ENCODE measurements at regions not wholly inside any gene's neighbourhood (a gene's known extent, or its start where the extent isn't known, plus 50 kb on each side); places are given as distances from the start of the nearest gene placed in this dataset.

DNA sequence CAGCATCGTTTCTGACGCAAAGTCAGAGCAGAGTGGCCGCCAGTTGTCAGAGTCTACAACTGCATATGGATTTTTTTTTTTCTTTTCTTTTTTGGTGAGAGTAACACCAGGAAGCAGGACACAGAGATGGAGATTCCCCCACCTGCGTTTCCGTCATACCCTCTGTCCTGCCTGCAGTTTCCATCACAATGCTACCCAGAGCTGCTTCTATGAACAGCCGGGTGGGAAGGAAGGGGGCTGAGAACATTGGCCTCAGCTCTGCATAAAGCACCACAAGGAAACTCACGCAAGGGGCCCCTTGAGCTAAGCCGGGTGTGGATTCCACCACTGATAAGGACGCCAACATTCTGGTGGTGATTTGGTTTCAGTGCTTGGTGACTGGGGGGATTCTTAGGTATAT is 183.5 kb upstream of the AFDN start:
- Histone ChIP-seq H3K9ac (ENCODE audit: low read depth in 1 of 3, low read length in 3 of 3) (no peak overlapping the region), H3K4me3 (ENCODE audit: low read length in 3 of 3) (no peak overlapping the region), H3K4me1 (ENCODE audit: control insufficient read depth in 3 of 3, insufficient read depth in 3 of 3, low read length in 3 of 3) (peaks cover 0 to 5% (median 4%) of the 10 kb centered on the region in 3 donors), H3K27me3 (ENCODE audit: control insufficient read depth in 3 of 3, insufficient read depth in 3 of 3, low read length in 3 of 3) (no peaks in the 10 kb centered on the region), H3K27ac (ENCODE audit: low read depth, low read length) (no peak overlapping the region), H3K9me3 (ENCODE audit: control insufficient read depth in 3 of 3, low read length in 3 of 3) (no peaks in the 10 kb centered on the region), H3K36me3 (ENCODE audit: control insufficient read depth in 3 of 3, insufficient read depth in 3 of 3, low read length in 3 of 3) (no peaks in the 10 kb centered on the region)

DNA sequence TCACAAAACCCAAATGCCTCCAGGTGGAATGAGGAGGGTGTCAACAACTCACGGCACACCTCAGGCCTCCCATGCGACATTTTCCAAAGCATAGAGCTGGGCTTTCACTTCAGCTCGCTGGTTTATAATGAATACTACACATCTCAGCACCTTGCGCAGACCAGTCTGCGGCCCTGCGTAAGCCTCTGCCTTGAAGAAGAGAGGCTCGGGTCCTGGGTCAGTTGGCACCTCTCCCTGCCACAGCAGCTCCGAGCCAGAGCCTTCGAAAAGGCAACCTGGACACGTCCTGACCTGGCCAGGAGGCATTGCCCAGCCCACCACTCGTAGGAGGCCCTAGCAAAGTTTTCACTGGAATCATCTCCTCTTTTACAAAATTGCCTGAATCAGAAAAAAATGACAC is 183.0 kb upstream of the AFDN start:
- Histone ChIP-seq H3K4me3 (ENCODE audit: low read length in 3 of 3) (no peak overlapping the region), H3K9me3 (ENCODE audit: control insufficient read depth in 3 of 3, low read length in 3 of 3) (no peaks in the 10 kb centered on the region), H3K4me1 (ENCODE audit: control insufficient read depth in 3 of 3, insufficient read depth in 3 of 3, low read length in 3 of 3) (peaks cover 0 to 5% (median 4%) of the 10 kb centered on the region in 3 donors), H3K36me3 (ENCODE audit: control insufficient read depth in 3 of 3, insufficient read depth in 3 of 3, low read length in 3 of 3) (no peaks in the 10 kb centered on the region), H3K27me3 (ENCODE audit: control insufficient read depth in 3 of 3, insufficient read depth in 3 of 3, low read length in 3 of 3) (no peaks in the 10 kb centered on the region), H3K27ac (ENCODE audit: low read depth, low read length) (no peak overlapping the region), H3K9ac (ENCODE audit: low read depth in 1 of 3, low read length in 3 of 3) (no peak overlapping the region)

DNA sequence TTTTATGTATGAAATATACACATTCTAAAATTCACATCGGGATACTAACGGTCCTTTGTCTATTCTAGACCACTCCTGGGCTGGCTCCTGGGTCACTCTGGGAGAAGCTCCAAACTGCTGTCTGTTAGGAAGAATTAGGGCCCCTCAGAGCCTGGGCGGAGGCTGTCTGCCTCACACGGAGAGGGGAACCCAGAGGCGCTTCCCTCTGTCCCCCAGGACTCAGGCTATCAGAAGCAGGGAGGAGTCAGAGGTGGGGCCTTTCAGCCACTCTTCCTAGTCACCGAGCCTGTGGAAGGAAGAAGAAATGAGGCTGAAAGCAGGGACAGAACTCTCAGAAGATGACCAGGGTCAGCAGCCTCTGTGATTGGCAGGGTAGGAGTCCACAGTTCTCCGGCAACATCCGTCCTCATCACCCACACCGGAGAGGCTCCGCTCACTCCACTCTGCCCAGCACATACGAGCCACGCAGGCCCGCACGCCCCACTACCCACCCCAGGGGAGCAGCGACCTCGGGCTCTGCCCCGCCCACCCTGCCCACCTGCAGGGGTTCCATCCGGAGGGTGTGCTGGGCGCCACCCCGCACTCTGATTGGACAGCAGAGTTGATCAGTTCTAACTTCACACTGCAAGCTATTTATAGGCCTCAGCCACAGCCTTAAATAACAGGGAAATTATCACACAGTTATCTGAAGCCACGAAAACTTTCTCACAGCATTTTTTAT is 182.1 kb upstream of the AFDN start:
- no peak overlapping the region for H3K27ac ChIP-seq (ENCODE audit: low read depth, low read length)
- peaks cover 0 to 5% (median 4%) of the 10 kb centered on the region in 3 donors for H3K4me1 ChIP-seq (ENCODE audit: control insufficient read depth in 3 of 3, insufficient read depth in 3 of 3, low read length in 3 of 3)
- H3K36me3 ChIP-seq (ENCODE audit: control insufficient read depth in 3 of 3, insufficient read depth in 3 of 3, low read length in 3 of 3) = no peaks in the 10 kb centered on the region
- H3K9me3 ChIP-seq (ENCODE audit: control insufficient read depth in 3 of 3, low read length in 3 of 3) = no peaks in the 10 kb centered on the region
- H3K27me3 ChIP-seq (ENCODE audit: control insufficient read depth in 3 of 3, insufficient read depth in 3 of 3, low read length in 3 of 3) = no peaks in the 10 kb centered on the region
- no peak overlapping the region for H3K9ac ChIP-seq (ENCODE audit: low read depth in 1 of 3, low read length in 3 of 3)
- H3K4me3 ChIP-seq (ENCODE audit: low read length in 3 of 3) = no peak overlapping the region

DNA sequence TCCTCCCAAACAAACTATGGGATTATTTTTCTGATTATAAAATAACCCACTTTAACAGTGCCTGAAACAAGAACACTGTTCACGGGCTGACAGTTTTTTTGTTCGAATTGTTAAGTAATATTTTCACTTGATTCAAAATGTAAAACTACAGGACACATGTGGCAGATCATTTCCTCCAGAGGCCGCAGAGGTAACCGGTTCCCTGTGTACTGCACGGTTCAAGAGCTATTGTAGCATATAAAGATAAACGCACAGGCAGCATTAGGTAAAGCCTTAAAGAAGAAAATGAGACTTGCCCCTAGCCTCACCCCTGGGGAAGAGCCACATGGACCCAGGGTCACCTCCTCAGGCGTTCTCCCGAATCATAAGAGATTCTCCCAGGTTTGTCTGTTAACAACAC is 181.3 kb upstream of the AFDN start:
- Histone ChIP-seq H3K4me3 (ENCODE audit: low read length in 3 of 3) (no peak overlapping the region), H3K36me3 (ENCODE audit: control insufficient read depth in 3 of 3, insufficient read depth in 3 of 3, low read length in 3 of 3) (no peaks in the 10 kb centered on the region), H3K27me3 (ENCODE audit: control insufficient read depth in 3 of 3, insufficient read depth in 3 of 3, low read length in 3 of 3) (no peaks in the 10 kb centered on the region), H3K9ac (ENCODE audit: low read depth in 1 of 3, low read length in 3 of 3) (no peak overlapping the region), H3K9me3 (ENCODE audit: control insufficient read depth in 3 of 3, low read length in 3 of 3) (no peaks in the 10 kb centered on the region), H3K27ac (ENCODE audit: low read depth, low read length) (no peak overlapping the region), H3K4me1 (ENCODE audit: control insufficient read depth in 3 of 3, insufficient read depth in 3 of 3, low read length in 3 of 3) (peaks cover 0 to 5% (median 4%) of the 10 kb centered on the region in 3 donors)

DNA sequence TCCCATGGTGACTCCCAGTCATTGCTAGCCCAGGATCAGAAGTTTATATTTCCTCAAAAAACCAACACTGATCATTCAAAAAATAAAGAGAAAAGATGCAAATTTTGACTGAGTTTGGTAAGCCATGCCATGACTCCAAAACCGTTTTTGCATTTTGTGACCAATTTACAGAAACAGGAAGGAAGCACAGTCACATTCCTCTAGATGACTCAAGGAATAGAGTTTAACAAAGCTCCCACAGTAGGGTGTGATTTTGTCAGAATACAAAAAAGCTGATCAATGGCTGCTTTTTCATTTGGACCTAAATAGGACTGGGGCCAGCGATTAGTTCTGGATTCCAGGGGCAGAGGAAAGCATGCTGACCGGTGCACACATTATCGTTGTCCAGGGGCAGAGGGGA is 179.4 kb upstream of the AFDN start:
- Histone ChIP-seq H3K36me3 (ENCODE audit: control insufficient read depth in 3 of 3, insufficient read depth in 3 of 3, low read length in 3 of 3) (no peaks in the 10 kb centered on the region), H3K4me3 (ENCODE audit: low read length in 3 of 3) (no peak overlapping the region), H3K27ac (ENCODE audit: low read depth, low read length) (no peak overlapping the region), H3K4me1 (ENCODE audit: control insufficient read depth in 3 of 3, insufficient read depth in 3 of 3, low read length in 3 of 3) (peaks cover 0 to 5% (median 4%) of the 10 kb centered on the region in 3 donors), H3K9me3 (ENCODE audit: control insufficient read depth in 3 of 3, low read length in 3 of 3) (no peaks in the 10 kb centered on the region), H3K27me3 (ENCODE audit: control insufficient read depth in 3 of 3, insufficient read depth in 3 of 3, low read length in 3 of 3) (peaks cover 0 to 5% (median 3%) of the 10 kb centered on the region in 3 donors), H3K9ac (ENCODE audit: low read depth in 1 of 3, low read length in 3 of 3) (no peak overlapping the region)

DNA sequence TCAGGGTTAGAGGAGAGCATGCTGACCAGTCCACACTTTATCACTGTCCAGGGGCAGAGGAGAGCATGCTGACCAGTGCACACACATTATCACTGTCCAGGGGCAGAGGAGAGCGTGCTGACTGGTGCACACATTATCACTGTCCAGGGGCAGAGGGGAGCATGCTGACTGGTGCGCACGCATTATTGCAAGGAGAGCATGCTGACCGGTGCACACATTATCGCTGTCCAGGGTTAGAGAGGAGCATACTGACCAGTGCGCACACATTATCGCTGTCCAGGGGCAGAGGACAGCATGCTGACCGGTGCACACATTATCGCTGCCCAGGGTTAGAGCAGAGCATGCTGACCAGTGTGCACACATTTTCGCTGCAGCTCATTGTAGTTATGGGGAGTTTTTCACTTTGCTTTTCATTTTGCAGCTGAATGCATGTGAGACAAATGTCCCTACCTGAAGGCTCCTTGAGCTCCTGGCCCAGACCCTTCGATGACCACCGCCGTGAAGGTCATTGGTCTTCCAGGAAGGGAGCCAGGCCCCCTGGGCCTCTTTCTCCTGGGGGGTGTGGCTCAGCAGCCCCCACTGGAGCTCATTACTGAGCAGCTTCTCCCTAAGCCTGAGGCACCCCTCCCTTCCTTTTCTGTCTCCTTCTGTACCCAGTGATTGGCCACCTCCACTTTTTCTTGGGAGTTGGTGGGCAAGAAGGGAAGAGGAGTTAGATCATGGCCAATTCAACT is 178.8 kb upstream of the AFDN start:
- peaks cover 0 to 5% (median 3%) of the 10 kb centered on the region in 3 donors for H3K27me3 ChIP-seq (ENCODE audit: control insufficient read depth in 3 of 3, insufficient read depth in 3 of 3, low read length in 3 of 3)
- H3K9ac ChIP-seq (ENCODE audit: low read depth in 1 of 3, low read length in 3 of 3) = no peak overlapping the region
- no peaks in the 10 kb centered on the region for H3K9me3 ChIP-seq (ENCODE audit: control insufficient read depth in 3 of 3, low read length in 3 of 3)
- H3K4me3 ChIP-seq (ENCODE audit: low read length in 3 of 3) = no peak overlapping the region
- H3K27ac ChIP-seq (ENCODE audit: low read depth, low read length) = no peak overlapping the region
- no peaks in the 10 kb centered on the region for H3K36me3 ChIP-seq (ENCODE audit: control insufficient read depth in 3 of 3, insufficient read depth in 3 of 3, low read length in 3 of 3)
- peaks cover 0 to 5% (median 4%) of the 10 kb centered on the region in 3 donors for H3K4me1 ChIP-seq (ENCODE audit: control insufficient read depth in 3 of 3, insufficient read depth in 3 of 3, low read length in 3 of 3)

DNA sequence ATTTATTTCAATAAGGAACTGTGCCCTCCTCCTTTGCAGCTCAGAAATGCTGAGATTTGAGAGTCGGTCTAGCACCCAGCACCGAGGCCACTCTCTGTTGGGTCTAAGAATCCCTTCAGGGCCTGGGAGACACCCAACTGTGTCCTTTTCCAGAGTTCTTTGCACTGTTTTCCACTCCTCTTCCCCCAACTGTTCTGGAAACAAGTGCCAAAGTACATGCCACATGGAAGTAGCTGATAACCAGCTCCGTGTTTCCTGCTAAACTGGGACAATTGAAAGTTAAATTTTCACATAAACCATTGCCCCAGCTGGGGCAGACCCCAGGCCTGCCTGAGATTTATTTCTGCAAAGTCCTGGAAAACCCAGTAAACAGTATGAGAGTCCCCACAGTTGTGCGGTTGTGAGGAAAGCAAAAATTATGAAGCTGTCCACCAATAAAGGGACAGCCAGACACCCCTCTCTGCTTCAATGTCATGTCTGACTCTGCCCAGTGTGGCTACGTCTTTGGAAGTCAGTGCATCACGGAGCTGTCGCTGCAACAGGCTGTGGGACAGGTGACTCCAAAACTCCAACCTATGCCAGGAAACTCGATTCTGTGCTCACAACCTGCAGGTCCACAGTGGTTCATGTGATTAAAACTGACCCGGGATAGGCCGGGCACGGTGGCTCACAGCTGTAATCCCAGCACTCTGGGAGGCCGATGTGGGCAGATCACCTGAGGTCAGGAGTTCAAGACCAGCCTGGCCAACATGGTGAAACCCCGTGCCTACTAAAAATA is 178.0 kb upstream of the AFDN start:
- H3K27me3 ChIP-seq (ENCODE audit: control insufficient read depth in 3 of 3, insufficient read depth in 3 of 3, low read length in 3 of 3) = peaks cover 0 to 5% (median 3%) of the 10 kb centered on the region in 3 donors
- no peak overlapping the region for H3K9ac ChIP-seq (ENCODE audit: low read depth in 1 of 3, low read length in 3 of 3)
- H3K4me1 ChIP-seq (ENCODE audit: control insufficient read depth in 3 of 3, insufficient read depth in 3 of 3, low read length in 3 of 3) = peaks cover 0 to 5% (median 4%) of the 10 kb centered on the region in 3 donors
- H3K4me3 ChIP-seq (ENCODE audit: low read length in 3 of 3) = no peak overlapping the region
- no peak overlapping the region for H3K27ac ChIP-seq (ENCODE audit: low read depth, low read length)
- no peaks in the 10 kb centered on the region for H3K36me3 ChIP-seq (ENCODE audit: control insufficient read depth in 3 of 3, insufficient read depth in 3 of 3, low read length in 3 of 3)
- H3K9me3 ChIP-seq (ENCODE audit: control insufficient read depth in 3 of 3, low read length in 3 of 3) = no peaks in the 10 kb centered on the region

DNA sequence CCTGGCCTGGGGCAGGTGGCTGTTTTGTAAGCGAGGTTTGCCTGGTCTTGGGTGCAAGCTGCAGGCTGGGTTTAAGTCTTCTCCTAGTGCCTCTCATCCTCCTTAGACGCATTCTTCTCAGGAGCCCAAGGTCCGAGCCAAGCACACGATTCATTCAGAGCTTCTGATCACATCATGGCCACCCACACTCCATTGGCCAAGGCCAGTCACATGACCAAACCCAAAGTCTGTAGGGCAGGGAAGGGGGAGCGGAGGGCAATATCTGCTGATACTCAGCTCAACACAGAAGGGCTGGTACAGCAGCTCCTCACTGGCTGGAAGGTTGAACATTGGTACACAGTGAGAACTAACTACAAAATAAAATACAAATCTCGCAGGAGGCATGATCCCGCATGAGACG is 177.2 kb upstream of the AFDN start:
- H3K9ac ChIP-seq (ENCODE audit: low read depth in 1 of 3, low read length in 3 of 3) = no peak overlapping the region
- H3K4me1 ChIP-seq (ENCODE audit: control insufficient read depth in 3 of 3, insufficient read depth in 3 of 3, low read length in 3 of 3) = peaks cover 0 to 5% (median 4%) of the 10 kb centered on the region in 3 donors
- H3K27me3 ChIP-seq (ENCODE audit: control insufficient read depth in 3 of 3, insufficient read depth in 3 of 3, low read length in 3 of 3) = peaks cover 0 to 5% (median 3%) of the 10 kb centered on the region in 3 donors
- no peaks in the 10 kb centered on the region for H3K9me3 ChIP-seq (ENCODE audit: control insufficient read depth in 3 of 3, low read length in 3 of 3)
- no peak overlapping the region for H3K27ac ChIP-seq (ENCODE audit: low read depth, low read length)
- no peaks in the 10 kb centered on the region for H3K36me3 ChIP-seq (ENCODE audit: control insufficient read depth in 3 of 3, insufficient read depth in 3 of 3, low read length in 3 of 3)
- no peak overlapping the region for H3K4me3 ChIP-seq (ENCODE audit: low read length in 3 of 3)

DNA sequence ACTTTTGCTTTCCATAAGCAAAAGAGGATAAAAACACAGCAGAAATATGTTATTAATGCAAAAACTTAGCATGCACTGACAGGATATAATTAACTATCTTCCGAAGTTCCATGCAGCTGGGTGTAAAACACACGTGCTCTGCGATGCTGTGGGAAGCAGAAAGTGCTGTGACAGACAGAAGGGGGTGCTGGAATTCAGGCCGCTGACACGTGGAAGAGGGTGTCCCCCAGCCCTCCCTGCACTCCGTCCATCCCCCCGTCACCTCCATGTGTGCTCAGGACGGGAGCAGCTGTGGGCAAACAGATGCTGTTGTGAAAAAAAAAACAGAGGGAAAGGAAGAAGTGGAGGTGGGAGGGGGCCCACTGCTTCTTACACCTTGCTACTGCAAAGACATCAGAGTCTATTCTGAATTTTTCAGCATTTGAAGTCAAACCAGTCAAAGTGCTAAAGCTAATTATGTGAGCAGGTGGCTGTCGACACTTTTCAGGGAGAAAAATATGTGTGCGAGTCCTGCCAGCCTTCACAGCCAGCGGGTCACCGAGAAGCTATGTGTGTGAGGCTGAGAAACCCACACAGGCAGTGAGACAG is 175.9 kb upstream of the AFDN start:
- H3K4me1 ChIP-seq (ENCODE audit: control insufficient read depth in 3 of 3, insufficient read depth in 3 of 3, low read length in 3 of 3) = peaks cover 0 to 4% (median 3%) of the 10 kb centered on the region in 3 donors
- H3K27ac ChIP-seq (ENCODE audit: low read depth, low read length) = no peak overlapping the region
- H3K9me3 ChIP-seq (ENCODE audit: control insufficient read depth in 3 of 3, low read length in 3 of 3) = no peaks in the 10 kb centered on the region
- H3K9ac ChIP-seq (ENCODE audit: low read depth in 1 of 3, low read length in 3 of 3) = no peak overlapping the region
- no peaks in the 10 kb centered on the region for H3K36me3 ChIP-seq (ENCODE audit: control insufficient read depth in 3 of 3, insufficient read depth in 3 of 3, low read length in 3 of 3)
- no peak overlapping the region for H3K4me3 ChIP-seq (ENCODE audit: low read length in 3 of 3)
- H3K27me3 ChIP-seq (ENCODE audit: control insufficient read depth in 3 of 3, insufficient read depth in 3 of 3, low read length in 3 of 3) = peaks cover 0 to 5% (median 3%) of the 10 kb centered on the region in 3 donors

Data from skeletal muscle tissue (tissue), 3 donors.